HTR-8/SVneo (cell line): ENCODE measurements at regions not wholly inside any gene's neighbourhood (a gene's known extent, or its start where the extent isn't known, plus 50 kb on each side); places are given as distances from the start of the nearest gene placed in this dataset.
"Not testable (repeated sequence)": the region's sequence is repeated elsewhere in the genome, so short reads cannot be mapped to it uniquely, and the experiment has no call there.

Source experiments
- DNase-seq: peaks from one replicate; pipeline ENCODE4 v3.0.0; 2011; ENCODE audit warnings: low spot score, mixed read lengths; ENCODE audit not compliant: insufficient read length
- FAIRE-seq: peaks from 2 replicates; lab custom pipeline; 2011; peaks lifted over from hg19 to GRCh38; lab: Jason Lieb, UNC

GRCh38 chr12:23221066-23221465 lies 596.1 kb downstream of the ETNK1 start:
- FAIRE-seq (no peak), DNase-seq (no peak)

- DNase-seq (no peak), FAIRE-seq (peak; percentile 49)
Measured at GRCh38 chr12:23221926-23222325, 597.0 kb downstream of the ETNK1 start.

GRCh38 chr12:23222801-23223200 lies 597.8 kb downstream of the ETNK1 start:
- no peak for DNase-seq
- FAIRE-seq: peak; percentile 59

GRCh38 chr12:23228101-23228500 lies 603.1 kb downstream of the ETNK1 start:
- FAIRE-seq: no peak

GRCh38 chr12:23230899-23231298 lies 605.9 kb downstream of the ETNK1 start:
- FAIRE-seq (no peak), DNase-seq (no peak)

More at GRCh38 chr12:23228101-23228500, 603.1 kb downstream of the ETNK1 start:
- no peak for DNase-seq

GRCh38 chr12:23236066-23236780 lies 611.3 kb downstream of the ETNK1 start:
- DNase-seq (no peak), FAIRE-seq (no peak)

- no peak for FAIRE-seq
- DNase-seq: no peak
Measured at GRCh38 chr12:23236811-23237210, 611.8 kb downstream of the ETNK1 start.

GRCh38 chr12:23238190-23238589 lies 613.2 kb downstream of the ETNK1 start:
- no peak for FAIRE-seq

GRCh38 chr12:23238957-23239356 lies 614.0 kb downstream of the ETNK1 start:
- DNase-seq: no peak
- FAIRE-seq: no peak

More at GRCh38 chr12:23238190-23238589, 613.2 kb downstream of the ETNK1 start:
- no peak for DNase-seq

- DNase-seq (no peak), FAIRE-seq (no peak)
Measured at GRCh38 chr12:23245186-23245585, 620.2 kb downstream of the ETNK1 start.

- no peak for FAIRE-seq
- no peak for DNase-seq
Measured at GRCh38 chr12:23253191-23253590, 628.2 kb downstream of the ETNK1 start.

GRCh38 chr12:23253910-23254309 lies 628.9 kb downstream of the ETNK1 start:
- FAIRE-seq, DNase-seq: not testable (repeated sequence)

GRCh38 chr12:23259558-23259957 lies 634.6 kb downstream of the ETNK1 start:
- no peak for DNase-seq
- FAIRE-seq: peak; percentile 33

GRCh38 chr12:23262670-23263069 lies 637.7 kb downstream of the ETNK1 start:
- FAIRE-seq (peak; percentile 54), DNase-seq (no peak)

- DNase-seq (no peak), FAIRE-seq (no peak)
Measured at GRCh38 chr12:23277831-23278230, 652.9 kb downstream of the ETNK1 start.

GRCh38 chr12:23281295-23281694 lies 656.3 kb downstream of the ETNK1 start:
- FAIRE-seq: no peak

GRCh38 chr12:23282701-23283100 lies 657.7 kb downstream of the ETNK1 start:
- no peak for FAIRE-seq
- no peak for DNase-seq

More at GRCh38 chr12:23281295-23281694, 656.3 kb downstream of the ETNK1 start:
- no peak for DNase-seq

GRCh38 chr12:23285764-23286530 lies 661.0 kb downstream of the ETNK1 start:
- not testable (repeated sequence) for FAIRE-seq, DNase-seq

GRCh38 chr12:23290627-23291330 lies 658.7 kb downstream of the SOX5 start:
- no peak for FAIRE-seq
- DNase-seq: no peak

GRCh38 chr12:23303220-23303619 lies 646.2 kb downstream of the SOX5 start:
- DNase-seq (no peak), FAIRE-seq (no peak)

- FAIRE-seq: no peak
- no peak for DNase-seq
Measured at GRCh38 chr12:23303821-23304220, 645.6 kb downstream of the SOX5 start.
